Kidney epithelial cell (primary cell): ENCODE measurements at regions not wholly inside any gene's neighbourhood (a gene's known extent, or its start where the extent isn't known, plus 50 kb on each side); places are given as distances from the start of the nearest gene placed in this dataset.

Source experiments
- DNase-seq: peaks from one replicate; pipeline ENCODE4 v3.0.0-alpha.2; 2010; ENCODE audit warnings: low read depth
- H3K27me3 ChIP-seq: 2 replicates; pipeline ENCODE4 v1.6.0; 2011; ENCODE audit warnings: low read length; ENCODE audit not compliant: control insufficient read depth, insufficient read depth
- H3K36me3 ChIP-seq: 2 replicates; pipeline ENCODE4 v1.5.1; 2011; ENCODE audit warnings: low read length; ENCODE audit not compliant: control insufficient read depth, insufficient read depth
- H3K4me3 ChIP-seq: 2 replicates; pipeline ENCODE4 v1.5.1; 2011; ENCODE audit warnings: low read depth, mild to moderate bottlenecking, control low read depth, low read length
- CTCF ChIP-seq: IDR thresholded peaks from 2 replicates; pipeline ENCODE4 v1.5.1; 2011; ENCODE audit warnings: mild to moderate bottlenecking, moderate library complexity, low read length, control low read depth, inconsistent platforms; ENCODE audit not compliant: insufficient read depth, poor library complexity, severe bottlenecking

GRCh38 chr10:58921421-58921855, 255.0 kb upstream of the PHYHIPL start:
- H3K36me3 ChIP-seq, result no peaks in the 10 kb centered on the region
- H3K27me3 ChIP-seq, result no peaks in the 10 kb centered on the region
- TF ChIP-seq CTCF, result no peak
- no peak for DNase-seq
- H3K4me3 ChIP-seq, result no peak overlapping the region

GRCh38 chr10:58925381-58925780, 251.1 kb upstream of the PHYHIPL start:
- DNase-seq, result no peak
- H3K27me3 ChIP-seq, result no peaks in the 10 kb centered on the region
- no peak overlapping the region for H3K4me3 ChIP-seq
- no peaks in the 10 kb centered on the region for H3K36me3 ChIP-seq
- no peak for TF ChIP-seq CTCF

- TF ChIP-seq CTCF, result no peak
- no peak overlapping the region for H3K4me3 ChIP-seq
- no peaks in the 10 kb centered on the region for H3K36me3 ChIP-seq
- no peaks in the 10 kb centered on the region for H3K27me3 ChIP-seq
- DNase-seq, result no peak
Observed at GRCh38 chr10:58930500-58930899, 245.9 kb upstream of the PHYHIPL start.

GRCh38 chr10:58932126-58932525, 244.3 kb upstream of the PHYHIPL start:
- DNase-seq, result no peak
- Histone ChIP-seq H3K36me3 (no peaks in the 10 kb centered on the region), H3K27me3 (no peaks in the 10 kb centered on the region), H3K4me3 (no peak overlapping the region)
- TF ChIP-seq CTCF, result no peak

GRCh38 chr10:58932577-58933314, 243.7 kb upstream of the PHYHIPL start:
- no peak for TF ChIP-seq CTCF
- Histone ChIP-seq H3K4me3 (no peak overlapping the region), H3K27me3 (no peaks in the 10 kb centered on the region), H3K36me3 (no peaks in the 10 kb centered on the region)
- DNase-seq, result no peak

- Histone ChIP-seq H3K4me3 (no peak overlapping the region), H3K27me3 (no peaks in the 10 kb centered on the region), H3K36me3 (no peaks in the 10 kb centered on the region)
- TF ChIP-seq CTCF, result no peak
- no peak for DNase-seq
Observed at GRCh38 chr10:58936364-58936763, 240.1 kb upstream of the PHYHIPL start.
